Trophoblast cell (in vitro differentiated cells and primary cell): ENCODE measurements at regions not wholly inside any gene's neighbourhood (a gene's known extent, or its start where the extent isn't known, plus 50 kb on each side); places are given as distances from the start of the nearest gene placed in this dataset.

Experiments used
- DNase-seq, 2 donors: peaks; one replicate each; pipeline ENCODE4 v3.0.0-alpha.2; 2016
- H2AFZ ChIP-seq: 2 replicates; pipeline ENCODE4 v1.6.1; 2013; ENCODE audit warnings: low read length, moderate library complexity, mild to moderate bottlenecking; ENCODE audit not compliant: insufficient read depth, poor library complexity
- H2AK5ac ChIP-seq: 2 replicates; pipeline ENCODE4 v1.6.1; 2013; ENCODE audit warnings: mild to moderate bottlenecking, low read length
- H2BK120ac ChIP-seq: 2 replicates; pipeline ENCODE4 v1.6.1; 2013; ENCODE audit warnings: low read length, mild to moderate bottlenecking, moderate library complexity; ENCODE audit not compliant: insufficient read depth, poor library complexity
- H2BK12ac ChIP-seq: 2 replicates; pipeline ENCODE4 v1.6.1; 2013; ENCODE audit warnings: mild to moderate bottlenecking, low read length, moderate library complexity
- H2BK5ac ChIP-seq: 2 replicates; pipeline ENCODE4 v1.6.1; 2013; ENCODE audit warnings: low read length, low read depth, moderate library complexity, mild to moderate bottlenecking; ENCODE audit not compliant: poor library complexity
- H3K14ac ChIP-seq: 2 replicates; pipeline ENCODE4 v1.6.1; 2013; ENCODE audit warnings: mild to moderate bottlenecking, low read length
- H3K18ac ChIP-seq: 2 replicates; pipeline ENCODE4 v1.6.1; 2013; ENCODE audit warnings: mild to moderate bottlenecking, low read length
- H3K23ac ChIP-seq: 2 replicates; pipeline ENCODE4 v1.6.1; 2013; ENCODE audit warnings: low read length
- H3K27ac ChIP-seq: 2 replicates; pipeline ENCODE4 v1.5.1; 2013; ENCODE audit warnings: low read depth, mild to moderate bottlenecking, inconsistent platforms, low read length, moderate library complexity
- H3K27me3 ChIP-seq: 2 replicates; pipeline ENCODE4 v1.6.1; 2013; ENCODE audit warnings: inconsistent platforms, mild to moderate bottlenecking, low read length, moderate library complexity; ENCODE audit not compliant: insufficient read depth
- H3K36me3 ChIP-seq, 2 experiments: 1 replicate in 1 of 2; 2 replicates in 1 of 2; pipeline ENCODE4 v1.6.1; 2013; ENCODE audit warnings: low read length in 2 of 2, mild to moderate bottlenecking in 2 of 2, moderate library complexity in 1 of 2; ENCODE audit not compliant: insufficient read depth in 2 of 2, control insufficient read depth in 1 of 2
- H3K4ac ChIP-seq: 2 replicates; pipeline ENCODE4 v1.6.1; 2013; ENCODE audit warnings: low read depth, mild to moderate bottlenecking, low read length, moderate library complexity
- H3K4me1 ChIP-seq, 2 experiments: 1 replicate in 1 of 2; 2 replicates in 1 of 2; pipeline ENCODE4 v1.6.1; 2013; ENCODE audit warnings: low read length in 2 of 2, mild to moderate bottlenecking in 2 of 2, moderate library complexity in 1 of 2; ENCODE audit not compliant: insufficient read depth in 2 of 2, control insufficient read depth in 1 of 2
- H3K4me2 ChIP-seq: 2 replicates; pipeline ENCODE4 v1.6.1; 2013; ENCODE audit warnings: inconsistent platforms, mild to moderate bottlenecking, low read length, moderate library complexity
- H3K4me3 ChIP-seq: 2 replicates; pipeline ENCODE4 v1.5.1; 2013; ENCODE audit warnings: mild to moderate bottlenecking, low read depth, low read length, inconsistent platforms
- H3K79me1 ChIP-seq: one replicate; pipeline ENCODE4 v1.6.1; 2013; ENCODE audit warnings: low read length
- H3K79me2 ChIP-seq: 2 replicates; pipeline ENCODE4 v1.6.1; 2013; ENCODE audit warnings: low read length, mild to moderate bottlenecking; ENCODE audit not compliant: control insufficient read depth, insufficient read depth, poor library complexity
- H3K9ac ChIP-seq: 2 replicates; pipeline ENCODE4 v1.6.1; 2013; ENCODE audit warnings: mild to moderate bottlenecking, low read length
- H3K9me3 ChIP-seq: 2 replicates; pipeline ENCODE4 v1.6.1; 2013; ENCODE audit warnings: low read depth, mild to moderate bottlenecking, control low read depth, inconsistent platforms, low read length; ENCODE audit not compliant: insufficient read depth
- H4K12ac ChIP-seq: 2 replicates; pipeline ENCODE4 v1.6.1; 2013; ENCODE audit warnings: low read depth, mild to moderate bottlenecking, low read length, moderate library complexity
- H4K8ac ChIP-seq: 2 replicates; pipeline ENCODE4 v1.6.1; 2013; ENCODE audit warnings: low read depth, mild to moderate bottlenecking, low read length, moderate library complexity
- H4K91ac ChIP-seq: one replicate; pipeline ENCODE4 v1.6.1; 2013; ENCODE audit warnings: low read depth, mild to moderate bottlenecking, low read length, moderate library complexity
- WGBS: extraction: QIAGEN DNeasy Blood & Tissue Kit; methylation state at CpG from one replicate; pipeline ENCODE4 v1.1.7; 2013; ENCODE audit warnings: missing lambda C conversion rate; ENCODE audit not compliant: insufficient read length, insufficient coverage; ENCODE audit errors: extremely low coverage; 5-methylcytosine and 5-hydroxymethylcytosine counted together

- no peak for DNase-seq
- H2AK5ac ChIP-seq = no peak overlapping the region
- no peak overlapping the region for H2AFZ ChIP-seq
- H3K27ac ChIP-seq = no peak overlapping the region
- H3K4me2 ChIP-seq = no peak overlapping the region
- no peak overlapping the region for H3K23ac ChIP-seq
- H4K12ac ChIP-seq = peak overlapping the region; percentile 32
- no peaks in the 10 kb centered on the region for H3K4me1 ChIP-seq
- no peak overlapping the region for H3K4me3 ChIP-seq
- no peak overlapping the region for H2BK5ac ChIP-seq
- no peak overlapping the region for H4K91ac ChIP-seq
- no peak overlapping the region for H3K4ac ChIP-seq
- H3K27me3 ChIP-seq = no peaks in the 10 kb centered on the region
- H3K36me3 ChIP-seq = no peaks in the 10 kb centered on the region
- H3K9me3 ChIP-seq = no peaks in the 10 kb centered on the region
- H2BK120ac ChIP-seq = no peak overlapping the region
- H3K79me1 ChIP-seq = no peaks in the 10 kb centered on the region
- H2BK12ac ChIP-seq = no peak overlapping the region
- H3K18ac ChIP-seq = no peak overlapping the region
- no peaks in the 10 kb centered on the region for H3K79me2 ChIP-seq
- no peak overlapping the region for H4K8ac ChIP-seq
- no peak overlapping the region for H3K14ac ChIP-seq
- no peak overlapping the region for H3K9ac ChIP-seq
- WGBS = no CpG with 5 or more reads among the region's 1 CpG
Measured at GRCh38 chr5:128703322-128703721, 165.3 kb upstream of the FBN2 start.

- Histone ChIP-seq H3K36me3 (no peaks in the 10 kb centered on the region), H2AK5ac (no peak overlapping the region), H3K18ac (no peak overlapping the region), H3K4ac (no peak overlapping the region), H2AFZ (no peak overlapping the region), H3K79me1 (no peaks in the 10 kb centered on the region), H2BK5ac (no peak overlapping the region), H4K12ac (no peak overlapping the region), H3K4me2 (no peak overlapping the region), H3K27ac (no peak overlapping the region), H4K91ac (no peak overlapping the region), H3K79me2 (no peaks in the 10 kb centered on the region), H3K27me3 (no peaks in the 10 kb centered on the region), H2BK120ac (no peak overlapping the region), H3K9ac (no peak overlapping the region), H3K23ac (no peak overlapping the region), H2BK12ac (no peak overlapping the region), H3K4me1 (peaks cover 0 to 2% of the 10 kb centered on the region in 2 experiments), H4K8ac (no peak overlapping the region), H3K9me3 (no peaks in the 10 kb centered on the region), H3K4me3 (no peak overlapping the region), H3K14ac (no peak overlapping the region)
- WGBS = no CpG with 5 or more reads among the region's 1 CpG
- no peak for DNase-seq
Measured at GRCh38 chr5:128706269-128706668, 168.2 kb upstream of the FBN2 start.

GRCh38 chr5:128708841-128709240 is 170.8 kb upstream of the FBN2 start:
- Histone ChIP-seq H3K18ac (no peak overlapping the region), H3K14ac (no peak overlapping the region), H4K12ac (no peak overlapping the region), H3K23ac (no peak overlapping the region), H3K4me3 (no peak overlapping the region), H3K27me3 (no peaks in the 10 kb centered on the region), H4K8ac (no peak overlapping the region), H4K91ac (no peak overlapping the region), H3K4ac (no peak overlapping the region), H3K27ac (no peak overlapping the region), H2BK12ac (no peak overlapping the region), H3K9me3 (no peaks in the 10 kb centered on the region), H3K79me2 (no peaks in the 10 kb centered on the region), H2AK5ac (no peak overlapping the region), H3K9ac (no peak overlapping the region), H3K4me2 (no peak overlapping the region), H3K4me1 (peaks cover 0 to 2% of the 10 kb centered on the region in 2 experiments), H2AFZ (no peak overlapping the region), H3K79me1 (no peaks in the 10 kb centered on the region), H3K36me3 (no peaks in the 10 kb centered on the region), H2BK5ac (no peak overlapping the region), H2BK120ac (no peak overlapping the region)
- WGBS = no CpG with 5 or more reads among the region's 1 CpG
- DNase-seq = peak; percentile 72 to 91

- H3K4me3 ChIP-seq = no peak overlapping the region
- H2BK5ac ChIP-seq = no peak overlapping the region
- H3K4me2 ChIP-seq = no peak overlapping the region
- H3K18ac ChIP-seq = no peak overlapping the region
- H3K14ac ChIP-seq = no peak overlapping the region
- no peak overlapping the region for H2AFZ ChIP-seq
- no peak overlapping the region for H2BK120ac ChIP-seq
- DNase-seq = peak in 1 of 2 donors; percentile 5
- H4K8ac ChIP-seq = no peak overlapping the region
- H3K4me1 ChIP-seq = peaks cover 0 to 2% of the 10 kb centered on the region in 2 experiments
- no peak overlapping the region for H2AK5ac ChIP-seq
- H3K79me1 ChIP-seq = no peaks in the 10 kb centered on the region
- no peaks in the 10 kb centered on the region for H3K36me3 ChIP-seq
- H4K91ac ChIP-seq = no peak overlapping the region
- no peak overlapping the region for H2BK12ac ChIP-seq
- H3K23ac ChIP-seq = no peak overlapping the region
- H3K4ac ChIP-seq = no peak overlapping the region
- no peak overlapping the region for H4K12ac ChIP-seq
- H3K9me3 ChIP-seq = no peaks in the 10 kb centered on the region
- no peaks in the 10 kb centered on the region for H3K79me2 ChIP-seq
- H3K27ac ChIP-seq = no peak overlapping the region
- WGBS = no CpG with 5 or more reads among the region's 2 CpGs
- no peak overlapping the region for H3K9ac ChIP-seq
- H3K27me3 ChIP-seq = no peaks in the 10 kb centered on the region
Measured at GRCh38 chr5:128711216-128711615, 173.2 kb upstream of the FBN2 start.
